Liver (tissue), 8 donors: ENCODE measurements at regions not wholly inside any gene's neighbourhood (a gene's known extent, or its start where the extent isn't known, plus 50 kb on each side); places are given as distances from the start of the nearest gene placed in this dataset.

Experiments used
- DNase-seq: peaks from one replicate; pipeline ENCODE4 v3.0.0-alpha.2; 2017; ENCODE audit warnings: low spot score
- H3K27ac ChIP-seq, 2 donors: one replicate each; pipeline ENCODE4 v1.7.0; 2013; ENCODE audit warnings: inconsistent platforms in 2 of 2, low read length in 2 of 2, control low read depth in 1 of 2, low read depth in 1 of 2, mild to moderate bottlenecking in 1 of 2
- H3K27me3 ChIP-seq, 4 donors: one replicate each; pipeline versions ENCODE4 v1.6.1 to v1.7.0; 2013; ENCODE audit warnings: low read length in 3 of 4, inconsistent platforms in 1 of 4, mild to moderate bottlenecking in 1 of 4, moderate library complexity in 1 of 4; ENCODE audit not compliant: control insufficient read depth in 4 of 4, insufficient read depth in 4 of 4
- H3K36me3 ChIP-seq, 4 donors: one replicate each; pipeline versions ENCODE4 v1.6.1 to v1.7.0; 2013; ENCODE audit warnings: low read length in 3 of 4, mild to moderate bottlenecking in 3 of 4, low read depth in 1 of 4, moderate library complexity in 1 of 4; ENCODE audit not compliant: control insufficient read depth in 4 of 4, insufficient read depth in 3 of 4
- H3K4me1 ChIP-seq, 4 donors: one replicate each; pipeline versions ENCODE4 v1.6.1 to v1.7.0; 2013; ENCODE audit warnings: low read length in 3 of 4, mild to moderate bottlenecking in 3 of 4, moderate library complexity in 1 of 4; ENCODE audit not compliant: control insufficient read depth in 4 of 4, insufficient read depth in 4 of 4
- H3K4me3 ChIP-seq, 3 donors: one replicate each; pipeline versions ENCODE4 v1.6.1 to v1.7.0; 2013; ENCODE audit warnings: low read length in 3 of 3, control low read depth in 1 of 3, low read depth in 1 of 3, mild to moderate bottlenecking in 1 of 3
- H3K9ac ChIP-seq, 2 donors: one replicate each; pipeline ENCODE4 v1.7.0; 2013; ENCODE audit warnings: low read length in 2 of 2, mild to moderate bottlenecking in 2 of 2, moderate library complexity in 2 of 2, control low read depth in 1 of 2, low read depth in 1 of 2
- H3K9me3 ChIP-seq, 4 donors: one replicate each; pipeline versions ENCODE4 v1.6.1 to v1.7.0; 2013; ENCODE audit warnings: low read length in 3 of 4; ENCODE audit not compliant: control insufficient read depth in 4 of 4
- ATF3 ChIP-seq: IDR thresholded peaks from 2 replicates; pipeline ENCODE4 v1.6.1; 2016; ENCODE audit warnings: antibody characterized with exemption
- CTCF ChIP-seq: fragments of 150-350 bp; IDR thresholded peaks from 2 replicates; pipeline ENCODE4 v1.5.1; 2017; ENCODE audit warnings: improper control_type of control experiment, low read depth, low read length; ENCODE audit not compliant: missing input control
- EGR1 ChIP-seq, 2 donors: IDR thresholded peaks; 2 replicates each; pipeline ENCODE4 v1.6.1; 2016 to 2018; ENCODE audit warnings: antibody characterized with exemption in 2 of 2, low read depth in 2 of 2
- FOXA1 ChIP-seq: IDR thresholded peaks from 2 replicates; pipeline ENCODE4 v1.6.1; 2016; ENCODE audit warnings: antibody characterized with exemption
- FOXA2 ChIP-seq: IDR thresholded peaks from 2 replicates; pipeline ENCODE4 v1.6.1; 2016; ENCODE audit warnings: antibody characterized with exemption
- GABPA ChIP-seq, 2 donors: IDR thresholded peaks in 1 of 2; conservative IDR thresholded peaks in 1 of 2; 2 replicates each; pipeline ENCODE4 v1.6.1; 2016; ENCODE audit warnings: antibody characterized with exemption in 2 of 2, mild to moderate bottlenecking in 1 of 2, moderate library complexity in 1 of 2
- HNF4A ChIP-seq, 2 donors: conservative IDR thresholded peaks; 2 replicates each; pipeline ENCODE4 v1.6.1; 2016; ENCODE audit warnings: antibody characterized with exemption in 2 of 2, mild to moderate bottlenecking in 2 of 2
- HNF4G ChIP-seq: IDR thresholded peaks from 2 replicates; pipeline ENCODE4 v1.6.1; 2016; ENCODE audit warnings: antibody characterized with exemption
- JUND ChIP-seq, 2 donors: IDR thresholded peaks; 2 replicates each; pipeline ENCODE4 v1.6.1; 2016; ENCODE audit warnings: antibody characterized with exemption in 2 of 2
- MAX ChIP-seq: IDR thresholded peaks from 2 replicates; pipeline ENCODE4 v1.6.1; 2016; ENCODE audit warnings: antibody characterized with exemption
- NR2F2 ChIP-seq: IDR thresholded peaks from 2 replicates; pipeline ENCODE4 v1.6.1; 2016; ENCODE audit warnings: antibody characterized with exemption
- RAD21 ChIP-seq, 2 donors: IDR thresholded peaks; 2 replicates each; pipeline ENCODE4 v1.6.1; 2016; ENCODE audit warnings: antibody characterized with exemption in 2 of 2, mild to moderate bottlenecking in 2 of 2
- REST ChIP-seq: IDR thresholded peaks from 2 replicates; pipeline ENCODE4 v1.6.1; 2016; ENCODE audit warnings: antibody characterized with exemption, mild to moderate bottlenecking
- RXRA ChIP-seq, 2 donors: IDR thresholded peaks; 2 replicates each; pipeline ENCODE4 v1.6.1; 2017 to 2018; ENCODE audit warnings: antibody characterized with exemption in 2 of 2, mild to moderate bottlenecking in 1 of 2
- SP1 ChIP-seq: IDR thresholded peaks from 2 replicates; pipeline ENCODE4 v1.6.1; 2018; ENCODE audit warnings: antibody characterized with exemption, mild to moderate bottlenecking
- TAF1 ChIP-seq: conservative IDR thresholded peaks from 2 replicates; pipeline ENCODE4 v1.6.1; 2016; ENCODE audit warnings: antibody characterized with exemption, mild to moderate bottlenecking
- YY1 ChIP-seq: IDR thresholded peaks from 2 replicates; pipeline ENCODE4 v1.6.1; 2016; ENCODE audit warnings: antibody characterized with exemption, mild to moderate bottlenecking
- ZBTB33 ChIP-seq: IDR thresholded peaks from 2 replicates; pipeline ENCODE4 v1.6.1; 2016; ENCODE audit warnings: antibody characterized with exemption
- WGBS: extraction: QIAGEN DNeasy Blood & Tissue Kit; methylation state at CpG from one replicate; pipeline ENCODE4 v1.1.7; 2013; 5-methylcytosine and 5-hydroxymethylcytosine counted together
- donor health status: healthy.
- donor health status: healthy.
- donor health status: healthy.
- donor health status: healthy.
- donor health status: healthy.

- Histone ChIP-seq H3K36me3 (no peaks in the 10 kb centered on the region), H3K27me3 (no peaks in the 10 kb centered on the region), H3K9ac (no peak overlapping the region), H3K4me3 (no peak overlapping the region), H3K4me1 (no peaks in the 10 kb centered on the region), H3K9me3 (no peaks in the 10 kb centered on the region), H3K27ac (no peak overlapping the region)
- TF ChIP-seq ZBTB33 (no peak), HNF4A (conservative IDR thresholded peaks at IDR 0.05) (no peak), TAF1 (no peak)
- DNase-seq, result no peak
- 85% methylated on average over 9 of the region's 9 CpGs for WGBS
These were observed 83.3 kb upstream of the CREB5 start for GRCh38 chr7:28328822-28329660.

GRCh38 chr7:28329661-28330363 is 82.5 kb upstream of the CREB5 start:
- WGBS, result 63% methylated on average over 6 of the region's 6 CpGs
- no peaks in the 10 kb centered on the region for H3K36me3 ChIP-seq
- no peak for TF ChIP-seq HNF4G
- no peak for TF ChIP-seq SP1
- no peak for TF ChIP-seq FOXA1
- no peak for TF ChIP-seq CTCF
- TF ChIP-seq RXRA (IDR thresholded peaks at IDR 0.05), result no peak
- TF ChIP-seq EGR1 (IDR thresholded peaks at IDR 0.05; ENCODE audit: low read depth in 2 of 2), result no peak
- no peak for TF ChIP-seq GABPA (IDR thresholded peaks at IDR 0.05 in 1 of 2, conservative IDR thresholded peaks at IDR 0.05 in 1 of 2)
- TF ChIP-seq JUND (IDR thresholded peaks at IDR 0.05), result no peak
- no peak for TF ChIP-seq TAF1
- TF ChIP-seq REST, result no peak
- no peak for TF ChIP-seq ATF3
- no peak for TF ChIP-seq MAX
- no peak for TF ChIP-seq HNF4A (conservative IDR thresholded peaks at IDR 0.05)
- no peak for TF ChIP-seq YY1
- TF ChIP-seq RAD21 (IDR thresholded peaks at IDR 0.05), result no peak
- TF ChIP-seq FOXA2, result no peak
- TF ChIP-seq ZBTB33, result no peak
- no peak for TF ChIP-seq NR2F2
- H3K27me3 ChIP-seq, result no peaks in the 10 kb centered on the region
- H3K4me1 ChIP-seq, result no peaks in the 10 kb centered on the region
- H3K9me3 ChIP-seq, result peaks cover 0 to under 1% (median 0%) of the 10 kb centered on the region in 4 donors
- H3K27ac ChIP-seq, result no peak overlapping the region
- no peak overlapping the region for H3K4me3 ChIP-seq
- DNase-seq, result no peak
- no peak overlapping the region for H3K9ac ChIP-seq
